ENCODE measurements at regions not wholly inside any gene's neighbourhood (a gene's known extent, or its start where the extent isn't known, plus 50 kb on each side); places are given as distances from the start of the nearest gene placed in this dataset.

GRCh38 chr3:21330293-21330692, 420.7 kb downstream of the ZNF385D start:
- Histone ChIP-seq H3K4me2 (ENCODE audit: low read length) (no peak overlapping the region), H2AFZ (ENCODE audit: low read depth, low read length, poor library complexity, severe bottlenecking) (no peak overlapping the region), H3K79me2 (ENCODE audit: insufficient read depth, low read length) (no peaks in the 10 kb centered on the region), H3K27me3 (ENCODE audit: insufficient read depth, low read length) (no peaks in the 10 kb centered on the region), H3K9me2 (ENCODE audit: insufficient read depth) (no peaks in the 10 kb centered on the region), H3K36me3 (ENCODE audit: control insufficient read depth in 1 of 2, insufficient read depth in 2 of 2, low read length in 2 of 2) (no peaks in the 10 kb centered on the region), H3K4me1 (ENCODE audit: control insufficient read depth in 1 of 2, insufficient read depth in 2 of 2, low read length in 2 of 2) (no peaks in the 10 kb centered on the region), H3K27ac (ENCODE audit: low read depth, low read length) (no peak overlapping the region), H3K4me3 (replicated peaks in 1 of 2; ENCODE audit: low read depth in 1 of 2, low read length in 2 of 2) (no peak overlapping the region), H3K9me3 (ENCODE audit: control insufficient read depth in 1 of 2, insufficient read depth in 1 of 2, low read depth in 1 of 2, low read length in 2 of 2) (peaks cover 0 to 8% of the 10 kb centered on the region in 2 experiments; a peak in 2 of 4 replicates), H3K9ac (ENCODE audit: low read length) (no peak overlapping the region), H4K20me1 (ENCODE audit: insufficient read depth) (no peaks in the 10 kb centered on the region)
- ATAC-seq (no peak), DNase-seq (ENCODE audit: low read depth, low spot score) (no peak)
- RAD21 ChIA-PET (ENCODE audit: low non-redundant PET in 1 of 2, low total read pairs in 2 of 2, uncharacterized antibody in 2 of 2, unreplicated experiment in 2 of 2), result no interaction called here
- POLR2A ChIA-PET, result no interaction called here
- intact Hi-C loops (cut with micrococcal nuclease), result no loop called here
- no peak for TF ChIP-seq MAX (IDR thresholded peaks at IDR 0.05)
- TF ChIP-seq EZH2 (IDR thresholded peaks at IDR 0.05), result no peak
- no peak for TF ChIP-seq ZNF274 (IDR thresholded peaks at IDR 0.05; ENCODE audit: low read depth, low read length)
- TF ChIP-seq EZH2phosphoT487 (IDR thresholded peaks at IDR 0.05; ENCODE audit: borderline replicate concordance), result no peak
- no peak for TF ChIP-seq POLR2A (IDR thresholded peaks at IDR 0.05; ENCODE audit: borderline replicate concordance, extremely low read depth, insufficient read depth, insufficient read length)
- CTCF ChIA-PET, result no interaction called here
- BruUV-seq (replicated peaks), result no TSS peak

- ChIA-PET POLR2A (no interaction called here), CTCF (no interaction called here), RAD21 (ENCODE audit: low non-redundant PET in 1 of 2, low total read pairs in 2 of 2, uncharacterized antibody in 2 of 2, unreplicated experiment in 2 of 2) (no interaction called here)
- no peaks in the 10 kb centered on the region for H3K4me1 ChIP-seq (ENCODE audit: control insufficient read depth in 1 of 2, insufficient read depth in 2 of 2, low read length in 2 of 2)
- TF ChIP-seq MAX (IDR thresholded peaks at IDR 0.05), result no peak
- no peak for TF ChIP-seq CTCF (IDR thresholded peaks at IDR 0.05 in 2 of 3, conservative IDR thresholded peaks at IDR 0.05 in 1 of 3; ENCODE audit: borderline replicate concordance in 1 of 3, insufficient read depth in 1 of 3, low read depth in 2 of 3, low read length in 2 of 3)
- no peak for TF ChIP-seq ATF3 (IDR thresholded peaks at IDR 0.05)
- no peak for TF ChIP-seq ZNF274 (IDR thresholded peaks at IDR 0.05; ENCODE audit: low read depth, low read length)
- TF ChIP-seq ZBTB33 (IDR thresholded peaks at IDR 0.05; ENCODE audit: extremely low read depth, insufficient replicate concordance, low read length), result no peak
- no peak for TF ChIP-seq EZH2phosphoT487 (IDR thresholded peaks at IDR 0.05; ENCODE audit: borderline replicate concordance)
- no peak for TF ChIP-seq POLR2A (IDR thresholded peaks at IDR 0.05; ENCODE audit: borderline replicate concordance, extremely low read depth, insufficient read depth, insufficient read length)
- TF ChIP-seq EZH2 (IDR thresholded peaks at IDR 0.05), result no peak
- TF ChIP-seq YY1 (IDR thresholded peaks at IDR 0.05; ENCODE audit: extremely low read depth, insufficient replicate concordance, low read depth, low read length), result no peak
- TF ChIP-seq SIN3A (IDR thresholded peaks at IDR 0.05; ENCODE audit: low read depth), result no peak
- no peak for TF ChIP-seq ZFX (IDR thresholded peaks at IDR 0.05)
- BruUV-seq (replicated peaks), result no TSS peak
- intact Hi-C loops (cut with micrococcal nuclease), result no loop called here
- H3K27ac ChIP-seq (ENCODE audit: low read depth, low read length), result no peak overlapping the region
- no peak for DNase-seq (ENCODE audit: low read depth, low spot score)
- H3K9me3 ChIP-seq (ENCODE audit: control insufficient read depth in 1 of 2, insufficient read depth in 1 of 2, low read depth in 1 of 2, low read length in 2 of 2), result peaks cover 0 to 10% of the 10 kb centered on the region in 2 experiments; a peak in 2 of 4 replicates
- no peak overlapping the region for H2AFZ ChIP-seq (ENCODE audit: low read depth, low read length, poor library complexity, severe bottlenecking)
- no peak overlapping the region for H3K4me2 ChIP-seq (ENCODE audit: low read length)
- no peaks in the 10 kb centered on the region for H3K9me2 ChIP-seq (ENCODE audit: insufficient read depth)
- H3K79me2 ChIP-seq (ENCODE audit: insufficient read depth, low read length), result no peaks in the 10 kb centered on the region
- H3K27me3 ChIP-seq (ENCODE audit: insufficient read depth, low read length), result no peaks in the 10 kb centered on the region
- ATAC-seq, result no peak
- H3K9ac ChIP-seq (ENCODE audit: low read length), result no peak overlapping the region
- no peaks in the 10 kb centered on the region for H3K36me3 ChIP-seq (ENCODE audit: control insufficient read depth in 1 of 2, insufficient read depth in 2 of 2, low read length in 2 of 2)
- no peak overlapping the region for H3K4me3 ChIP-seq (replicated peaks in 1 of 2; ENCODE audit: low read depth in 1 of 2, low read length in 2 of 2)
- H4K20me1 ChIP-seq (ENCODE audit: insufficient read depth), result no peaks in the 10 kb centered on the region
These were observed 422.2 kb downstream of the ZNF385D start for GRCh38 chr3:21328711-21329390.

Data from HCT116 (cell line).